Lower leg skin (tissue), 4 donors: ENCODE measurements at regions not wholly inside any gene's neighbourhood (a gene's known extent, or its start where the extent isn't known, plus 50 kb on each side); places are given as distances from the start of the nearest gene placed in this dataset.

Experiments
- DNase-seq, 2 donors: peaks; one replicate each; pipeline ENCODE4 v3.0.0-alpha.2; 2019; ENCODE audit warnings: low spot score in 2 of 2
- H3K4me3 ChIP-seq: fragments of 200-600 bp; sonication (generic); 2 replicates; pipeline ENCODE4 v1.5.1; 2017; ENCODE audit warnings: mild to moderate bottlenecking, low read depth; ENCODE audit not compliant: poor library complexity, severe bottlenecking
- CTCF ChIP-seq, 3 donors: fragments of 450-650 bp; IDR thresholded peaks; one replicate each; pipeline ENCODE4 v1.5.1; 2016; ENCODE audit warnings: antibody characterized with exemption in 3 of 3, mild to moderate bottlenecking in 3 of 3, moderate library complexity in 2 of 3
- POLR2A ChIP-seq, 2 donors: fragments of 450-650 bp; IDR thresholded peaks; one replicate each; pipeline ENCODE4 v1.6.1; 2016 to 2017; ENCODE audit warnings: antibody characterized with exemption in 2 of 2, mild to moderate bottlenecking in 1 of 2, moderate library complexity in 1 of 2
- WGBS, 2 donors: methylation state at CpG; one replicate each; pipeline ENCODE4 v1.1.5; 2018; 5-methylcytosine and 5-hydroxymethylcytosine counted together
- intact Hi-C: fragments of 100-400 bp; cut with DNase I; formaldehyde crosslinking; loops from one replicate; pipeline ENCODE4 v1.15.0; 2023; ENCODE audit warnings: low total_unique reads

GRCh38 chr5:91562922-91563321 is 179.8 kb upstream of the ARRDC3 start:
- no peak for DNase-seq
- H3K4me3 ChIP-seq = no peak overlapping the region
- 63 to 71% methylated on average over 3 of the region's 3 CpGs for whole genome bisulfite sequencing, 2 donors
- intact Hi-C loops = no loop called here
- TF ChIP-seq POLR2A (IDR thresholded peaks at IDR 0.05) (no peak), CTCF (IDR thresholded peaks at IDR 0.05) (no peak)

DNA sequence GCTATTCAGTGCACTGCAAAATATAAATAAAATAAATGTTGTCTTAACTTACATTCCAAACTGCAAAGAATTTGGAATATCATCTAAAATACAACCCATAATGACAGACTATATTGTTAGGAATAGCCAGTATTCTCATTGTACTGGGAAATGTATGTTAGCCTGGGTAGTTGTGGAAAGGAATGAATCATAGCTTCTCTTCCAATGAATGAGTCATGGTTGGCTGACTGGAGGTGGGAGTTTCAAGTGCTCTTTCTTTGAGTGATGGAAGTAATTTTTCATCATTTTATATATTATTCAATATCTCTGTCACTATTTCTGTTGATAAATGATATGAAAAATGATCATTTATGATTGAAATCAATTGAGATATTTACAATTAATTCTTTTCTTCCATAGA is 158.6 kb upstream of the ARRDC3 start:
- intact Hi-C loops = no loop called here
- DNase-seq = no peak
- H3K4me3 ChIP-seq = no peak overlapping the region
- no peak for TF ChIP-seq CTCF (IDR thresholded peaks at IDR 0.05)
- no peak for TF ChIP-seq POLR2A (IDR thresholded peaks at IDR 0.05)

DNA sequence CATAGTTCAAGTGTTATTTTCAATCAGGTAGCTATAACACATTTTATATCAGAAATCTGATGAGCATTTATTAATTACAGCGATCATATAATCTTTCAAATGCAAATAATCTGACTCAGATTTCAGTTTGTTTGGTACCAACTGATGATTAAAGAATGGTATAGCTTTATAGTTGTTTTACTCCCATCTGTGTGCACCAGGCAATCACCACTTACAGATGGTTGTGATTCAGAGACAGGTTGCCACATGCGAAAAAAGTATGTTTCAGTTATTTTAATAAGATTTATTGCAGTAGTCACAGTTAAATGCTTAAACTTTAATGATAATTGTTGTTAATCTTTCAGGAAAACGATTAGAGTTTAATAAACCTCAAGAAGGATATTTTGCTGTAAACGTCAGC is 155.1 kb upstream of the ARRDC3 start:
- no peak for TF ChIP-seq POLR2A (IDR thresholded peaks at IDR 0.05)
- TF ChIP-seq CTCF (IDR thresholded peaks at IDR 0.05) = no peak
- DNase-seq = no peak
- 37 to 49% methylated on average over 4 of the region's 4 CpGs for WGBS, 2 donors
- no peak overlapping the region for H3K4me3 ChIP-seq
- intact Hi-C loops = no loop called here

DNA sequence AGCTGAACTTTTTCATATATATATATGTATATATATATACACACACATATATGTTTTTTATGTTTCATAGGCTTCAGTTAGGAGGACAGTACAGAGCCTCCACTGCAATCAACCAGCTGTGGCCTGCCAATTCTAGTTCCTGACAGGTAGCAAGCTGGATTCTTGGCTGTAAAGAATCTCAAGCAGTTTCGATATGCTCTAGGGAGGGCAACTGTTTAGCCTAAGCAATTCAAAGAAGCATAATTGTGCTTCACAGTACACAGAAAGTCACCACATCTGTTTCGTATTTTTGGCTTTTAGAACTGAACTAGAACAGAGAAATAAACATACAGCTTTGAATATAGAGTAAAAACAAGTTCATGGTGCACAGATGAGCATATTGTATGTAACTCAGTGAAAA is 152.4 kb upstream of the ARRDC3 start:
- WGBS, 2 donors = 28 to 34% methylated on average over 2 of the region's 2 CpGs

GRCh38 chr5:91534332-91534731 is 151.2 kb upstream of the ARRDC3 start:
- intact Hi-C loops = no loop called here
- DNase-seq = no peak
- H3K4me3 ChIP-seq = no peak overlapping the region
- WGBS, 2 donors = 75 to 78% methylated on average over 3 of the region's 3 CpGs
- TF ChIP-seq POLR2A (IDR thresholded peaks at IDR 0.05) (no peak), CTCF (IDR thresholded peaks at IDR 0.05) (no peak)

More for the DNA sequence above, 152.4 kb upstream of the ARRDC3 start:
- H3K4me3 ChIP-seq = no peak overlapping the region
- TF ChIP-seq POLR2A (IDR thresholded peaks at IDR 0.05) = no peak
- TF ChIP-seq CTCF (IDR thresholded peaks at IDR 0.05) = no peak
- no peak for DNase-seq
- intact Hi-C loops = no loop called here

- intact Hi-C loops = no loop called here
- no peak for TF ChIP-seq CTCF (IDR thresholded peaks at IDR 0.05)
- TF ChIP-seq POLR2A (IDR thresholded peaks at IDR 0.05) = no peak
- DNase-seq = no peak
- no peak overlapping the region for H3K4me3 ChIP-seq
- WGBS, 2 donors = 74 to 86% methylated on average over 1 of the region's 1 CpG
These were observed 149.7 kb upstream of the ARRDC3 start for GRCh38 chr5:91532779-91533178.
